AG09309 (cell line): ENCODE measurements at regions not wholly inside any gene's neighbourhood (a gene's known extent, or its start where the extent isn't known, plus 50 kb on each side); places are given as distances from the start of the nearest gene placed in this dataset.
A peak's percentile ranks its signal among the peaks of the same experiment; 100 is the strongest.

Experiments used
- DNase-seq: peaks from one replicate; pipeline ENCODE4 v3.0.0-alpha.2; 2010; ENCODE audit warnings: low read depth
- H3K4me3 ChIP-seq: 2 replicates; pipeline ENCODE4 v1.5.1; 2011; ENCODE audit warnings: mild to moderate bottlenecking, low read depth, low read length, moderate library complexity; ENCODE audit not compliant: control insufficient read depth
- TF ChIP-seq, protein P1 (sequence below): IDR thresholded peaks from 2 replicates; pipeline ENCODE4 v1.5.1; 2011; ENCODE audit warnings: mild to moderate bottlenecking, low read depth, low read length, inconsistent platforms; ENCODE audit not compliant: insufficient read depth, control insufficient read depth; ENCODE audit errors: missing control alignments

DNA sequence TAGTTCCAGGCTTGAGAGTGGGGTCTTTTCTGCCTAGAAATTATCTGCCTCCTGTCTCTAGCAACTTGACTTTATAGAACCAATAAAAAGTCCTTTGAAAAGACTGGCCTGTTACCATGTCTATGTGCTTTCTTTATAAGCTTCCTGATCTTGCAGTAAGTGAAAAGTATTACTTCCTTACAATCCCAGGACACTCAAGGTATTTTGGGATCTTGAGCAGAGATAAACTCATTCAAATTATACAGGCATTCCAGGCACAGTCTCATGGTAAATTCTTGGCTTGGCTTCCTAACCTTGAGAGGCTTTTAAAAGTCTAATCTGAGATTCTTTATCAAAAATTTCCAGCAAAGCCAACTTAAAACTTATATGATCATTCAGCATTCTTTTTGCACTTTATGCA, 833.0 kb upstream of the POU3F4 start:
- DNase-seq, result no peak
- TF ChIP-seq, protein P1, sequence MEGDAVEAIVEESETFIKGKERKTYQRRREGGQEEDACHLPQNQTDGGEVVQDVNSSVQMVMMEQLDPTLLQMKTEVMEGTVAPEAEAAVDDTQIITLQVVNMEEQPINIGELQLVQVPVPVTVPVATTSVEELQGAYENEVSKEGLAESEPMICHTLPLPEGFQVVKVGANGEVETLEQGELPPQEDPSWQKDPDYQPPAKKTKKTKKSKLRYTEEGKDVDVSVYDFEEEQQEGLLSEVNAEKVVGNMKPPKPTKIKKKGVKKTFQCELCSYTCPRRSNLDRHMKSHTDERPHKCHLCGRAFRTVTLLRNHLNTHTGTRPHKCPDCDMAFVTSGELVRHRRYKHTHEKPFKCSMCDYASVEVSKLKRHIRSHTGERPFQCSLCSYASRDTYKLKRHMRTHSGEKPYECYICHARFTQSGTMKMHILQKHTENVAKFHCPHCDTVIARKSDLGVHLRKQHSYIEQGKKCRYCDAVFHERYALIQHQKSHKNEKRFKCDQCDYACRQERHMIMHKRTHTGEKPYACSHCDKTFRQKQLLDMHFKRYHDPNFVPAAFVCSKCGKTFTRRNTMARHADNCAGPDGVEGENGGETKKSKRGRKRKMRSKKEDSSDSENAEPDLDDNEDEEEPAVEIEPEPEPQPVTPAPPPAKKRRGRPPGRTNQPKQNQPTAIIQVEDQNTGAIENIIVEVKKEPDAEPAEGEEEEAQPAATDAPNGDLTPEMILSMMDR, result no peak
- H3K4me3 ChIP-seq, result no peak overlapping the region

DNA sequence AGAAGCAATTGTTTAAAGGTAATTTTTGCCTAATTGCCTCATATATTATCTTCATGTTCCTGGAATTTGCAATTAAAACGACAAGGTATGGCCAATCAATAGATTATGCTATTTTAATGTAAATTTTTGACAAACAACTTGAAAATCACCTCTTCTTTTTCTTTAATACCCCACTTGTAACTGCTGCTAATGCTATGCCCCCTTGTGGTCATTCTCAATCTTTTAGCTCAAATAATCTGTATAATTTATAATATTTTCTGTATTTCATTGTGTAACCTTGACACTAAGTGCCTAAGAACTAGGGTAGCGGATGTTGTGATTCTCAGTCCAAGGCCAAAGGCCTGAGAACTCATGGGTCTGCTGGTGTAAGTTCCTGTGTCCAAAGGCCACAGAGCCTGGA, 831.7 kb upstream of the POU3F4 start:
- DNase-seq, result no peak
- no peak overlapping the region for H3K4me3 ChIP-seq
- TF ChIP-seq, protein P1, result peak; percentile 24

DNA sequence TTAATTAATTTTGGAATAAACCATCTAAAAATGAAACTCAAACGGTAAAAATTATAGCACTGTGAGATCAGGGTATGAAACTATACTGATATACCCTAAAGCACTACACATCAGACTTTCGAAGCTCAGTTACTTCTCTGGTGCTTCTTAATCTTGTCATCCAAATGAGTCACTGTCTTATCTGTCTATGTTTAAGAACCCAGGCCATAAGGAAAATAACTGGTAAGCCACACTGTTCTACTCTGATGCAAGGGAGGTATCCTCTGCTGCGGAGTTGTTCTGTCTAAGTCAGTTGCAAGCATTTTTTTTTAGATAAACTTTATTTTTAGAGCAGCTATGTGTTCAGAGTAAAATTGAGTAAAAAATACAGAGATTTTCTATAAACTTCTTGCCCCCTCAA, 830.8 kb upstream of the POU3F4 start:
- no peak for DNase-seq
- H3K4me3 ChIP-seq, result no peak overlapping the region
- TF ChIP-seq, protein P1, result no peak

DNA sequence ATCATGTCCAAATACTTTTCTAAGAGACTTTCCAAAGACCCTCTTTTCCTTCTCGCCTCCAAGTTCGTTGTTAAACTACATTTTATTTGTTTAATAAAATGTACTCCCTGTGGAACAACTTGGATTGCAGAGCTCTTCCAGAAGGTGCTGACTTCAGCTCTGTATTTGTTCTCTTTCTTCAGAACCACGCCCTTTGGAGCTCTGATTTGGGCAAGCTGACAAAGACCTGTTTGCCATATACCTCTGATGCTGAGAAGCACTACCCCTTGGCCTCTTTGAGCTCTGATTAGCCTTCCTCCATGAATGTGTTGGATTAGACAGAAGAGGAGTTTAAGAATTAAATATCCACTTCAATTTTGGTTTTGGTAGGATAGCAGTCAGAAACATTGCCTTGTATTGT, 815.1 kb upstream of the POU3F4 start:
- DNase-seq, result no peak
- TF ChIP-seq, protein P1, result no peak
- H3K4me3 ChIP-seq, result no peak overlapping the region

DNA sequence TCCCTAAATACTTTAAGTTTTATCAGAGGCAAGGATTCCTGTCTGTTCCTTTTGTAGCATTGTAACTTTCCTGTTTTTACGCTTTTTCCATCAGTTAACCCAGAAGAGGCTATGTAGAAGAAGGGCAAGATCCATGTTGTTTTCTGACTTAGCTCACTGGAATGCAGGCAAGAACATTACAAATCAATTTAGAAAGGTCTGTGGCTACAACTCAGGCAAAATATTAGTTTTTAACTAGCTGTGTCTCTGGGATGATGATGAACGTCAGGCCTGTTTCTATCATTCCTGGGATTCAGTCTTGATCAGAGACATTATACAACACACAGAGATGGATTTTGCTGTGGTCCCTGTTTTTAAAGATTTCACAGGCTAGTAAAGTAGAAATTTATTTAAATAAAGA, 813.0 kb upstream of the POU3F4 start:
- H3K4me3 ChIP-seq, result no peak overlapping the region
- no peak for DNase-seq
- TF ChIP-seq, protein P1, result no peak

DNA sequence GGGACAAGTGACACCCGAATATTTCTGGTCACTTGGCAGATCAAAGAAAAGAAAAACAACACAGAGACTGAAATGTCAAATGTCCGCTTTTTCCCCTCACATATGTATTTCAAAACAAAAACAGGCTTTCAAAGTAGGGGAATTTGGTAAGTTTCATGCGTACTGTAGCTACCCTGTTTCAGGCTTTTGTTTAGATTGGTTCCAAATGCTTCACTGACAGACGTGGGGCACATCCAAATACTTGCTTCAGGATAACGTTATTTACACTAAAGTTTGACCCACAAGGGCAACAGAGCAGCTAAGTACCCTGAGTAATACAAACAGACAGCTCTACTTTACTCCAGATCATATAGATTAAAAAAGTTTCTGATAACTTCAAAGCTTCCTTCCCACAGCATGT, 804.5 kb upstream of the POU3F4 start:
- TF ChIP-seq, protein P1, result no peak
- H3K4me3 ChIP-seq, result no peak overlapping the region
- no peak for DNase-seq

DNA sequence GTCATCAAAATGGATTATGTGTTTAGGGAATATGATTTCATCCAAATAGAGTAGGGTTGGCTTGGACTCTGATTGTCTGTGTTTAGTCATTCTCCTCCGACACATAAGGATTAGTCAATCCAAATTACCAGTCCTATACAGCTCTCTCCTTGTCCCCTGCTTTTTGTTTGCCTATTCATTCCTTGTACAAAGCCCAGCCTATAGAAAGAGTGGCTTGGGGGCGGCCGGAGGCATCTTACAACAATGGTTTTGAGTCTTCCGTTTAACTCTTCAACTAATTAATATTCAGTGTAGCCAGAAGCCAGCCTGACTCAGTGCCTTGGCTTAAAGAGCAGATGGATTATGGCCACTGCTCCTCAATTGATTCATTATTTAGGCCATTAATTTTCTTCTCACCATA, 796.6 kb upstream of the POU3F4 start:
- TF ChIP-seq, protein P1, result no peak
- no peak for DNase-seq
- H3K4me3 ChIP-seq, result no peak overlapping the region
